Muscle of arm (tissue), 1 donor: ENCODE measurements at regions not wholly inside any gene's neighbourhood (a gene's known extent, or its start where the extent isn't known, plus 50 kb on each side); places are given as distances from the start of the nearest gene placed in this dataset.

Source experiments
- DNase-seq: peaks from one replicate; pipeline ENCODE4 v3.0.0-alpha.2; 2013

GRCh38 chr1:157189986-157190982 lies 52.1 kb upstream of the ETV3 start:
- DNase-seq = no peak

- DNase-seq = no peak
Observed at GRCh38 chr1:157189096-157189495, 50.9 kb upstream of the ETV3 start.
